ENCODE measurements at regions not wholly inside any gene's neighbourhood (a gene's known extent, or its start where the extent isn't known, plus 50 kb on each side); places are given as distances from the start of the nearest gene placed in this dataset.

- no peaks in the 10 kb centered on the region for H3K4me1 Mint-ChIP-seq (ENCODE audit: low read depth, unreplicated experiment)
- no peaks in the 10 kb centered on the region for H3K36me3 Mint-ChIP-seq (ENCODE audit: unreplicated experiment)
- H3K4me3 Mint-ChIP-seq (ENCODE audit: unreplicated experiment), result no peak overlapping the region
- no peak overlapping the region for H3K27ac Mint-ChIP-seq (ENCODE audit: unreplicated experiment)
- H3K9me3 Mint-ChIP-seq (ENCODE audit: unreplicated experiment), result peaks cover 1% of the 10 kb centered on the region
- H3K27me3 Mint-ChIP-seq (ENCODE audit: unreplicated experiment), result peaks cover 2% of the 10 kb centered on the region
- no peak for TF ChIP-seq CTCF (IDR thresholded peaks at IDR 0.05; ENCODE audit: partially characterized antibody, unreplicated experiment)
- no peak for DNase-seq
Measured at GRCh38 chr18:7288544-7288943, 57.7 kb downstream of the LRRC30 start.

GRCh38 chr18:7290077-7290476, 59.2 kb downstream of the LRRC30 start:
- Mint-ChIP-seq H3K36me3 (ENCODE audit: unreplicated experiment) (peaks cover 1% of the 10 kb centered on the region), H3K9me3 (ENCODE audit: unreplicated experiment) (peaks cover 1% of the 10 kb centered on the region), H3K27me3 (ENCODE audit: unreplicated experiment) (peaks cover 2% of the 10 kb centered on the region), H3K4me1 (ENCODE audit: low read depth, unreplicated experiment) (no peaks in the 10 kb centered on the region), H3K27ac (ENCODE audit: unreplicated experiment) (no peak overlapping the region), H3K4me3 (ENCODE audit: unreplicated experiment) (no peak overlapping the region)
- no peak for TF ChIP-seq CTCF (IDR thresholded peaks at IDR 0.05; ENCODE audit: partially characterized antibody, unreplicated experiment)
- no peak for DNase-seq

GRCh38 chr18:7291046-7291445, 60.2 kb downstream of the LRRC30 start:
- Mint-ChIP-seq H3K27ac (ENCODE audit: unreplicated experiment) (no peak overlapping the region), H3K4me3 (ENCODE audit: unreplicated experiment) (no peak overlapping the region), H3K4me1 (ENCODE audit: low read depth, unreplicated experiment) (no peaks in the 10 kb centered on the region), H3K9me3 (ENCODE audit: unreplicated experiment) (peaks cover 1% of the 10 kb centered on the region), H3K27me3 (ENCODE audit: unreplicated experiment) (peaks cover 2% of the 10 kb centered on the region), H3K36me3 (ENCODE audit: unreplicated experiment) (peaks cover 7% of the 10 kb centered on the region)
- no peak for DNase-seq
- TF ChIP-seq CTCF (IDR thresholded peaks at IDR 0.05; ENCODE audit: partially characterized antibody, unreplicated experiment), result no peak

- H3K36me3 Mint-ChIP-seq (ENCODE audit: unreplicated experiment), result peaks cover 19% of the 10 kb centered on the region
- H3K4me3 Mint-ChIP-seq (ENCODE audit: unreplicated experiment), result no peak overlapping the region
- no peak for TF ChIP-seq CTCF (IDR thresholded peaks at IDR 0.05; ENCODE audit: partially characterized antibody, unreplicated experiment)
- H3K27ac Mint-ChIP-seq (ENCODE audit: unreplicated experiment), result no peak overlapping the region
- peaks cover 2% of the 10 kb centered on the region for H3K27me3 Mint-ChIP-seq (ENCODE audit: unreplicated experiment)
- DNase-seq, result no peak
- no peaks in the 10 kb centered on the region for H3K9me3 Mint-ChIP-seq (ENCODE audit: unreplicated experiment)
- no peaks in the 10 kb centered on the region for H3K4me1 Mint-ChIP-seq (ENCODE audit: low read depth, unreplicated experiment)
Measured at GRCh38 chr18:7298149-7298548, 67.3 kb downstream of the LRRC30 start.

GRCh38 chr18:7301094-7301493, 70.2 kb downstream of the LRRC30 start:
- Mint-ChIP-seq H3K4me3 (ENCODE audit: unreplicated experiment) (no peak overlapping the region), H3K27ac (ENCODE audit: unreplicated experiment) (no peak overlapping the region), H3K9me3 (ENCODE audit: unreplicated experiment) (peaks cover 4% of the 10 kb centered on the region), H3K4me1 (ENCODE audit: low read depth, unreplicated experiment) (no peaks in the 10 kb centered on the region), H3K27me3 (ENCODE audit: unreplicated experiment) (peaks cover 4% of the 10 kb centered on the region), H3K36me3 (ENCODE audit: unreplicated experiment) (peaks cover 12% of the 10 kb centered on the region)
- no peak for DNase-seq
- TF ChIP-seq CTCF (IDR thresholded peaks at IDR 0.05; ENCODE audit: partially characterized antibody, unreplicated experiment), result no peak
